SK-N-SH (cell line): ENCODE measurements at regions not wholly inside any gene's neighbourhood (a gene's known extent, or its start where the extent isn't known, plus 50 kb on each side); places are given as distances from the start of the nearest gene placed in this dataset.

Source experiments
- CTCF ChIA-PET: fragments of 300-600, 350-600 bp; formaldehyde crosslinking; extraction: SDS; loops from one replicate; lab custom pipeline; 2021; lab: Yijun Ruan, JAX
- POLR2A ChIA-PET: fragments of 350-600 bp; sonication (Branson Sonifier 250); formaldehyde crosslinking; extraction: SDS; loops from one replicate; lab custom pipeline; 2020; ENCODE audit warnings: antibody characterized with exemption, inconsistent platforms; lab: Yijun Ruan, JAX
- DNase-seq: peaks from one replicate; pipeline ENCODE4 v3.0.0; 2012
- H2AFZ ChIP-seq: fragments of 200-600 bp; sonication (generic); 2 replicates; pipeline ENCODE4 v1.8.1; 2016; ENCODE audit warnings: antibody characterized with exemption, mild to moderate bottlenecking, low read depth
- H3F3A ChIP-seq: fragments of 200-600 bp; sonication (generic); replicated peaks from 2 replicates; pipeline ENCODE3; 2016; ENCODE audit warnings: antibody characterized with exemption, mild to moderate bottlenecking; ENCODE audit not compliant: insufficient read depth
- H3K27ac ChIP-seq, 2 experiments: fragments of 200-500 bp in 1 of 2; fragments of 200-600 bp in 1 of 2; sonication (Bioruptor generic) in 1 of 2; sonication (generic), shearing (Covaris generic) in 1 of 2; 2 replicates each; pipeline versions ENCODE4 v1.5.1 to v1.6.1; 2014 to 2016; ENCODE audit warnings: low read depth in 2 of 2, inconsistent platforms in 1 of 2, low read length in 1 of 2, mild to moderate bottlenecking in 1 of 2, mixed read lengths in 1 of 2
- H3K27me3 ChIP-seq: fragments of 200-600 bp; sonication (generic), shearing (Covaris generic); 2 replicates; pipeline ENCODE4 v1.6.1; 2016; ENCODE audit warnings: mixed run types; ENCODE audit not compliant: insufficient read depth
- H3K36me3 ChIP-seq, 2 experiments: fragments of 200-500 bp in 1 of 2; fragments of 200-600 bp in 1 of 2; sonication (Bioruptor generic) in 1 of 2; sonication (generic) in 1 of 2; replicated peaks in 1 of 2; 2 replicates each; pipeline versions ENCODE3 to v1.5.1; 2014 to 2016; ENCODE audit warnings: low read length in 1 of 2, mild to moderate bottlenecking in 1 of 2; ENCODE audit not compliant: insufficient read depth in 2 of 2, control insufficient read depth in 1 of 2
- H3K4me1 ChIP-seq, 2 experiments: fragments of 200-500 bp in 1 of 2; fragments of 200-600 bp in 1 of 2; sonication (Bioruptor generic) in 1 of 2; sonication (generic), shearing (Covaris generic) in 1 of 2; 2 replicates each; pipeline versions ENCODE4 v1.5.1 to v1.6.1; 2014 to 2016; ENCODE audit warnings: low read depth in 1 of 2, low read length in 1 of 2, mixed run types in 1 of 2; ENCODE audit not compliant: insufficient read depth in 2 of 2, control insufficient read depth in 1 of 2
- H3K4me2 ChIP-seq: fragments of 200-600 bp; sonication (generic), shearing (Covaris generic); 2 replicates; pipeline ENCODE4 v1.6.1; 2017; ENCODE audit warnings: mixed run types
- H3K4me3 ChIP-seq, 2 experiments: fragments of 200-500 bp in 1 of 2; fragments of 200-600 bp in 1 of 2; sonication (Bioruptor generic) in 1 of 2; sonication (generic), shearing (Covaris generic) in 1 of 2; 2 replicates each; pipeline versions ENCODE4 v1.5.1 to v1.8.1; 2014 to 2016; ENCODE audit warnings: low read depth in 2 of 2, inconsistent platforms in 1 of 2, low read length in 1 of 2, mild to moderate bottlenecking in 1 of 2, mixed read lengths in 1 of 2, moderate library complexity in 1 of 2
- H3K79me2 ChIP-seq: fragments of 200-600 bp; sonication (generic); 2 replicates; pipeline ENCODE4 v1.8.1; 2017; ENCODE audit warnings: mild to moderate bottlenecking; ENCODE audit not compliant: insufficient read depth
- H3K9ac ChIP-seq: fragments of 200-600 bp; sonication (generic); 2 replicates; pipeline ENCODE4 v1.6.1; 2017; ENCODE audit warnings: mixed run types
- H3K9me2 ChIP-seq: fragments of 200-600 bp; sonication (generic); 2 replicates; pipeline ENCODE4 v1.6.1; 2017; ENCODE audit warnings: mixed run types
- H3K9me3 ChIP-seq: fragments of 200-600 bp; sonication (generic); 2 replicates; pipeline ENCODE4 v1.6.1; 2017; ENCODE audit warnings: mixed run types, mild to moderate bottlenecking, moderate library complexity
- H4K20me1 ChIP-seq: fragments of 200-600 bp; sonication (generic); 2 replicates; pipeline ENCODE4 v1.6.1; 2017; ENCODE audit warnings: mild to moderate bottlenecking, mixed run types; ENCODE audit not compliant: insufficient read depth
- CHD2 ChIP-seq: fragments of 150-350 bp; IDR thresholded peaks from 2 replicates; pipeline ENCODE4 v1.6.1; 2018; ENCODE audit warnings: low read length; ENCODE audit not compliant: partially characterized antibody
- ELF1 ChIP-seq: IDR thresholded peaks from 2 replicates; pipeline ENCODE4 v1.4.0; 2012
- EP300 ChIP-seq, 2 experiments: IDR thresholded peaks; 2 replicates each; pipeline versions ENCODE4 v1.4.0 to v1.6.1; 2012; ENCODE audit warnings: borderline replicate concordance in 1 of 2, low read depth in 1 of 2, low read length in 1 of 2
- FOSL2 ChIP-seq: IDR thresholded peaks from 2 replicates; pipeline ENCODE4 v1.4.0; 2012; ENCODE audit warnings: low read depth, mild to moderate bottlenecking, moderate library complexity, borderline replicate concordance
- FOXJ3 ChIP-seq: sonication (generic); formaldehyde crosslinking; IDR thresholded peaks from 2 replicates; pipeline ENCODE4 v1.5.1; 2020; ENCODE audit warnings: mild to moderate bottlenecking, missing genetic modification reagents
- IRF3 ChIP-seq: fragments of 150-350 bp; IDR thresholded peaks from 2 replicates; pipeline ENCODE4 v1.6.1; 2016; ENCODE audit warnings: mild to moderate bottlenecking, low read depth, low read length
- JUND ChIP-seq: IDR thresholded peaks from 2 replicates; pipeline ENCODE4 v1.4.0; 2012
- POLR2AphosphoS5 ChIP-seq: IDR thresholded peaks from 2 replicates; pipeline ENCODE4 v1.6.1; 2012; ENCODE audit warnings: low read depth, low read length
- RFX5 ChIP-seq: IDR thresholded peaks from 2 replicates; pipeline ENCODE4 v1.6.1; 2012; ENCODE audit warnings: mild to moderate bottlenecking, improper control_type of control experiment, low read length
- SIN3A ChIP-seq: IDR thresholded peaks from 2 replicates; pipeline ENCODE4 v1.6.1; 2012; ENCODE audit warnings: low read depth, mild to moderate bottlenecking, low read length, moderate library complexity, borderline replicate concordance
- TAF1 ChIP-seq: IDR thresholded peaks from 2 replicates; pipeline ENCODE4 v1.6.1; 2012; ENCODE audit warnings: low read depth, mild to moderate bottlenecking, low read length, moderate library complexity, borderline replicate concordance
- TCF12 ChIP-seq: IDR thresholded peaks from 2 replicates; pipeline ENCODE4 v1.4.0; 2012
- USF2 ChIP-seq: fragments of 150-350 bp; IDR thresholded peaks from 2 replicates; pipeline ENCODE4 v1.6.1; 2017; ENCODE audit warnings: antibody characterized with exemption, low read length, low read depth, borderline replicate concordance
- YY1 ChIP-seq: IDR thresholded peaks from 2 replicates; pipeline ENCODE4 v1.4.0; 2012; ENCODE audit warnings: low read depth, mild to moderate bottlenecking
- WGBS: methylation state at CpG from one replicate; pipeline ENCODE4 v1.1.6; 2017; ENCODE audit warnings: low lambda C conversion rate; 5-methylcytosine and 5-hydroxymethylcytosine counted together
- TF ChIP-seq, protein P1 (sequence below): IDR thresholded peaks from 2 replicates; pipeline ENCODE4 v1.6.1; 2012; ENCODE audit warnings: mild to moderate bottlenecking, low read depth, low read length, moderate library complexity
- TF ChIP-seq, protein P2 (sequence below): fragments of 200-600 bp; sonication (generic); IDR thresholded peaks from 2 replicates; pipeline ENCODE4 v1.6.1; 2017; ENCODE audit warnings: antibody characterized with exemption, mild to moderate bottlenecking, moderate library complexity
- TF ChIP-seq, protein P3 (sequence below): IDR thresholded peaks from 2 replicates; pipeline ENCODE4 v1.4.0; 2012; ENCODE audit warnings: low read depth, borderline replicate concordance

DNA sequence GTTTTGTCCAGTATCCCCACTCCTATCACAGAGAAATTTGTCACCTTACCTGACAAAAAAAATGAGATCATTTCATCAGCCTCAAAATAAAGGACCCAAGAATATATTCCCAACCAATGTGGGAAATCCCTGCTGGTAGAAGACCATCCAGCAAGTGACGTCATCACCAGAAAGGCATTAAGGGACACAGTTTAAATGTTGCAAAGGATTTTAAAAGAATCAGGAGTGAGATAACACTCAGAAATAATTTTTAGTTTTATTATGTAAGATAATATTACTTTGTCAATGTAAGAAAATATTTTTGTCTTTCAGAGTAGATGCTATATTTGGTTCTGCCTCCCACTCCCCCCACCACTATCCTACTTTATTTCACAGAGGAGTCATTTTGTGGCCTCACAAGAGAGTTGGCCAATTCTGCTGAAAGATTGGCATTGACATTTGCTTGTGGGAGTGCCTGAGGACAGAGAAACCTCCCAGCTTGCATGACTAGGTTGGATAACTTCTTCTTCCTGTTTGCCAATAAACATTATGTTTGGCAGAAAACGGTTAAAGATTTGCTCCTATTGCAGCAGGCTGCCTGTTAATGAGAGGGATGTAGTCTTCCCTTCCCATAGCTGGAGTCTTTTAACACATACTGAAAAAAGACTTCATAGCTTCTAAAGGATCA is 288.6 kb upstream of the DAB2 start:
- Histone ChIP-seq H3K9me2 (no peaks in the 10 kb centered on the region), H3K36me3 (no peaks in the 10 kb centered on the region), H3K4me1 (no peaks in the 10 kb centered on the region), H2AFZ (no peak overlapping the region), H3K79me2 (no peaks in the 10 kb centered on the region), H3F3A (no peaks in the 10 kb centered on the region), H4K20me1 (no peaks in the 10 kb centered on the region), H3K9ac (no peak overlapping the region), H3K27me3 (no peaks in the 10 kb centered on the region), H3K27ac (no peak overlapping the region), H3K9me3 (no peaks in the 10 kb centered on the region), H3K4me3 (no peak overlapping the region), H3K4me2 (no peak overlapping the region)
- no peak for DNase-seq
- TF ChIP-seq, protein P1, sequence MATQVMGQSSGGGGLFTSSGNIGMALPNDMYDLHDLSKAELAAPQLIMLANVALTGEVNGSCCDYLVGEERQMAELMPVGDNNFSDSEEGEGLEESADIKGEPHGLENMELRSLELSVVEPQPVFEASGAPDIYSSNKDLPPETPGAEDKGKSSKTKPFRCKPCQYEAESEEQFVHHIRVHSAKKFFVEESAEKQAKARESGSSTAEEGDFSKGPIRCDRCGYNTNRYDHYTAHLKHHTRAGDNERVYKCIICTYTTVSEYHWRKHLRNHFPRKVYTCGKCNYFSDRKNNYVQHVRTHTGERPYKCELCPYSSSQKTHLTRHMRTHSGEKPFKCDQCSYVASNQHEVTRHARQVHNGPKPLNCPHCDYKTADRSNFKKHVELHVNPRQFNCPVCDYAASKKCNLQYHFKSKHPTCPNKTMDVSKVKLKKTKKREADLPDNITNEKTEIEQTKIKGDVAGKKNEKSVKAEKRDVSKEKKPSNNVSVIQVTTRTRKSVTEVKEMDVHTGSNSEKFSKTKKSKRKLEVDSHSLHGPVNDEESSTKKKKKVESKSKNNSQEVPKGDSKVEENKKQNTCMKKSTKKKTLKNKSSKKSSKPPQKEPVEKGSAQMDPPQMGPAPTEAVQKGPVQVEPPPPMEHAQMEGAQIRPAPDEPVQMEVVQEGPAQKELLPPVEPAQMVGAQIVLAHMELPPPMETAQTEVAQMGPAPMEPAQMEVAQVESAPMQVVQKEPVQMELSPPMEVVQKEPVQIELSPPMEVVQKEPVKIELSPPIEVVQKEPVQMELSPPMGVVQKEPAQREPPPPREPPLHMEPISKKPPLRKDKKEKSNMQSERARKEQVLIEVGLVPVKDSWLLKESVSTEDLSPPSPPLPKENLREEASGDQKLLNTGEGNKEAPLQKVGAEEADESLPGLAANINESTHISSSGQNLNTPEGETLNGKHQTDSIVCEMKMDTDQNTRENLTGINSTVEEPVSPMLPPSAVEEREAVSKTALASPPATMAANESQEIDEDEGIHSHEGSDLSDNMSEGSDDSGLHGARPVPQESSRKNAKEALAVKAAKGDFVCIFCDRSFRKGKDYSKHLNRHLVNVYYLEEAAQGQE, result no peak
- no peak for TF ChIP-seq YY1
- TF ChIP-seq TAF1, result no peak
- no peak for TF ChIP-seq FOSL2
- TF ChIP-seq, protein P2, sequence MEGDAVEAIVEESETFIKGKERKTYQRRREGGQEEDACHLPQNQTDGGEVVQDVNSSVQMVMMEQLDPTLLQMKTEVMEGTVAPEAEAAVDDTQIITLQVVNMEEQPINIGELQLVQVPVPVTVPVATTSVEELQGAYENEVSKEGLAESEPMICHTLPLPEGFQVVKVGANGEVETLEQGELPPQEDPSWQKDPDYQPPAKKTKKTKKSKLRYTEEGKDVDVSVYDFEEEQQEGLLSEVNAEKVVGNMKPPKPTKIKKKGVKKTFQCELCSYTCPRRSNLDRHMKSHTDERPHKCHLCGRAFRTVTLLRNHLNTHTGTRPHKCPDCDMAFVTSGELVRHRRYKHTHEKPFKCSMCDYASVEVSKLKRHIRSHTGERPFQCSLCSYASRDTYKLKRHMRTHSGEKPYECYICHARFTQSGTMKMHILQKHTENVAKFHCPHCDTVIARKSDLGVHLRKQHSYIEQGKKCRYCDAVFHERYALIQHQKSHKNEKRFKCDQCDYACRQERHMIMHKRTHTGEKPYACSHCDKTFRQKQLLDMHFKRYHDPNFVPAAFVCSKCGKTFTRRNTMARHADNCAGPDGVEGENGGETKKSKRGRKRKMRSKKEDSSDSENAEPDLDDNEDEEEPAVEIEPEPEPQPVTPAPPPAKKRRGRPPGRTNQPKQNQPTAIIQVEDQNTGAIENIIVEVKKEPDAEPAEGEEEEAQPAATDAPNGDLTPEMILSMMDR, result no peak
- no peak for TF ChIP-seq ELF1
- TF ChIP-seq TCF12, result no peak
- TF ChIP-seq IRF3, result no peak
- TF ChIP-seq JUND, result no peak
- TF ChIP-seq FOXJ3 (CRISPR knock-in tag), result no peak
- TF ChIP-seq CHD2, result no peak
- no peak for TF ChIP-seq RFX5
- no peak for TF ChIP-seq USF2
- TF ChIP-seq POLR2AphosphoS5, result no peak
- TF ChIP-seq, protein P3, sequence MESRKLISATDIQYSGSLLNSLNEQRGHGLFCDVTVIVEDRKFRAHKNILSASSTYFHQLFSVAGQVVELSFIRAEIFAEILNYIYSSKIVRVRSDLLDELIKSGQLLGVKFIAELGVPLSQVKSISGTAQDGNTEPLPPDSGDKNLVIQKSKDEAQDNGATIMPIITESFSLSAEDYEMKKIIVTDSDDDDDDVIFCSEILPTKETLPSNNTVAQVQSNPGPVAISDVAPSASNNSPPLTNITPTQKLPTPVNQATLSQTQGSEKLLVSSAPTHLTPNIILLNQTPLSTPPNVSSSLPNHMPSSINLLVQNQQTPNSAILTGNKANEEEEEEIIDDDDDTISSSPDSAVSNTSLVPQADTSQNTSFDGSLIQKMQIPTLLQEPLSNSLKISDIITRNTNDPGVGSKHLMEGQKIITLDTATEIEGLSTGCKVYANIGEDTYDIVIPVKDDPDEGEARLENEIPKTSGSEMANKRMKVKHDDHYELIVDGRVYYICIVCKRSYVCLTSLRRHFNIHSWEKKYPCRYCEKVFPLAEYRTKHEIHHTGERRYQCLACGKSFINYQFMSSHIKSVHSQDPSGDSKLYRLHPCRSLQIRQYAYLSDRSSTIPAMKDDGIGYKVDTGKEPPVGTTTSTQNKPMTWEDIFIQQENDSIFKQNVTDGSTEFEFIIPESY, result no peak
- no peak for TF ChIP-seq SIN3A
- TF ChIP-seq EP300 (IDR thresholded peaks at IDR 0.05; ENCODE audit: borderline replicate concordance in 1 of 2, low read depth in 1 of 2, low read length in 1 of 2), result no peak
- WGBS, result 2% methylated on average over 2 of the region's 2 CpGs
- ChIA-PET CTCF (interaction anchor here (0.6 to 1.8 kb wide), 4 partner anchors 9 to 1166 kb away, joined by 3 to 7 read pairs (median 5); no protein-coding TSS in a partner anchor), POLR2A (no interaction called here)
